Aorta (tissue), 5 donors: ENCODE measurements at regions not wholly inside any gene's neighbourhood (a gene's known extent, or its start where the extent isn't known, plus 50 kb on each side); places are given as distances from the start of the nearest gene placed in this dataset.

ENCODE experiments used
- ATAC-seq: fragments of 200-7000 bp; cut with Tn5 transposase; one replicate; pipeline ENCODE4 v1.9.1; 2022; ENCODE audit warnings: moderate library complexity; ENCODE audit not compliant: low FRiP score
- DNase-seq, 2 donors: peaks; one replicate each; pipeline ENCODE4 v3.0.0-alpha.2; 2020
- H3K27ac ChIP-seq, 2 donors: one replicate each; pipeline ENCODE4 v1.5.1; 2013; ENCODE audit warnings: low read length in 2 of 2, mild to moderate bottlenecking in 2 of 2, moderate library complexity in 2 of 2, control low read depth in 1 of 2, inconsistent platforms in 1 of 2, low read depth in 1 of 2
- H3K27me3 ChIP-seq, 2 donors: one replicate each; pipeline ENCODE4 v1.6.1; 2013; ENCODE audit warnings: control low read depth in 1 of 2, low read length in 1 of 2, mild to moderate bottlenecking in 1 of 2, moderate library complexity in 1 of 2; ENCODE audit not compliant: insufficient read depth in 2 of 2, control insufficient read depth in 1 of 2
- H3K36me3 ChIP-seq, 2 donors: one replicate each; pipeline ENCODE4 v1.6.1; 2013; ENCODE audit warnings: control low read depth in 1 of 2, low read length in 1 of 2, mild to moderate bottlenecking in 1 of 2; ENCODE audit not compliant: insufficient read depth in 2 of 2, control insufficient read depth in 1 of 2
- H3K4me1 ChIP-seq, 2 donors: one replicate each; pipeline ENCODE4 v1.6.1; 2013; ENCODE audit warnings: low read length in 2 of 2, control low read depth in 1 of 2, mild to moderate bottlenecking in 1 of 2, moderate library complexity in 1 of 2; ENCODE audit not compliant: insufficient read depth in 2 of 2, control insufficient read depth in 1 of 2
- H3K4me3 ChIP-seq, 2 donors: one replicate each; pipeline ENCODE4 v1.5.1; 2013; ENCODE audit warnings: low read length in 2 of 2, control low read depth in 1 of 2, mild to moderate bottlenecking in 1 of 2
- H3K9me3 ChIP-seq: one replicate; pipeline ENCODE4 v1.6.1; 2013; ENCODE audit warnings: mild to moderate bottlenecking, low read length; ENCODE audit not compliant: control insufficient read depth
- WGBS, 2 donors: extraction: QIAGEN DNeasy Blood & Tissue Kit; methylation state at CpG; one replicate each; pipeline ENCODE4 v1.1.7; 2013; 5-methylcytosine and 5-hydroxymethylcytosine counted together
- intact Hi-C, 2 donors: fragments of 100-400 bp; cut with DNase I; formaldehyde crosslinking; loops; one replicate each; pipeline versions ENCODE4 v1.14.2 to v1.15.0; 2022
- donor health status: healthy with polysubstance abuse.
- donor health status: Bipolar disorder and iron deficiency.
- donor health status: DM: no; HTN: no; CAD: no.
- donor health status: DM: no; HTN: no; CAD: no.
- donor health status: DM: yes; HTN: yes; CAD: no.

DNA sequence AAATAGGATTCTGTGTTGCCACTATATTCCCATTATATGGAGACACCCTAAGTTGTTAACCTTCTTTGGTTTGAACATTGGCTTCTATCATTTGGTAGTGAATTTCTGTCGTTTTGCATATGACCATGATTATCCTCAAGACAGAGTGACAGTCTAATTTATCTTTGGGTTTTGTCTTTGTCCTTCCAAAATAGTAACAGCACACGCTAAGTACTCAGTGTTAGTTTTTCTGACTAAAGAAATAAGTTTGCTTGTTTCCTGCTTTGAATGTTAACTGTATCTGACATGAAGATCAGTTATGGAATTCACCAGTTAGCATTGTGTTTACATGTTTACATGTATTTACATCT is 352.5 kb upstream of the GRM7 start:
- Histone ChIP-seq H3K4me3 (no peak overlapping the region), H3K4me1 (no peaks in the 10 kb centered on the region), H3K36me3 (no peaks in the 10 kb centered on the region), H3K9me3 (no peaks in the 10 kb centered on the region), H3K27me3 (no peaks in the 10 kb centered on the region), H3K27ac (no peak overlapping the region)
- WGBS, 2 donors = 54 to 58% methylated on average over 2 of the region's 2 CpGs
- intact Hi-C loops = no loop called here
- no peak for ATAC-seq
- no peak for DNase-seq

DNA sequence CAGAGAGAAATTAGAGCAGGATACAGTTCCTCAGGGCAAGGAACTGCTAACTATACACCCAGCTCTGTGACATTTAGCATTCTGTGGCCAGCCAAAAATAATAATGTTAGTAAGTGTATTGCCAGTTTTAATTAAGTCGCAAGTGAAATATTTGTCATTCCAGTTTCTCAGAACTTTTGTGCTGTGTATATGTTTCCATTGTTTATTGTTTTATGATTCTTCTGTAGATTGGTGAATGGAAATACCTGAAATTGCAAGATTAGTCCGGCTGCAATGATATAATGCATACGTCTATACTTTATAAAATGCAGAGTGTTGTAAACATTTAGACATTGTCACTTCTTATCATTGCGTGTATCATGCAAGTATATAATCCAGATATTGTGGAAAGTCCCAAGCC is 351.3 kb upstream of the GRM7 start:
- Histone ChIP-seq H3K4me3 (no peak overlapping the region), H3K27ac (no peak overlapping the region), H3K36me3 (no peaks in the 10 kb centered on the region), H3K27me3 (no peaks in the 10 kb centered on the region), H3K9me3 (no peaks in the 10 kb centered on the region), H3K4me1 (no peaks in the 10 kb centered on the region)
- ATAC-seq (no peak), DNase-seq (no peak)
- WGBS, 2 donors = 21 to 28% methylated on average over 4 of the region's 4 CpGs
- intact Hi-C loops = no loop called here

DNA sequence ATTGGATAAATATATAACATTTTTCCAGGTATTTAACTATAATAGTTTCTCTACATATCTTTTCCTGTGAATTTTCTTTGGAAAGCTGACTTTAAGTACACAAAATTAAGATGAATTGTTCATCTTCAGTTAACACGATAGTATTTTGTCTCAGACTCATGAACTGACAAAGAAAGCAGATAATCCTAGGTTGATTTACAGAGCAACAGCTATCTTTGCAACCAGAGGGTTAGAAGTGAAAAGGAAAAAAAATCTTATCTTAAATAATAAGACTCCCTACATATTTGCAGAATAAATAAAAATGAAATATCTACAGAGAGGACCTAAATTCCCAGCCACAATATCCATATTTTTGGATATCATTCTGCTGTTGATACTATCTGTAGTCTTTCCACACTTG is 350.2 kb upstream of the GRM7 start:
- ATAC-seq (no peak), DNase-seq (no peak)
- Histone ChIP-seq H3K27ac (no peak overlapping the region), H3K4me3 (no peak overlapping the region), H3K9me3 (no peaks in the 10 kb centered on the region), H3K4me1 (no peaks in the 10 kb centered on the region), H3K36me3 (no peaks in the 10 kb centered on the region), H3K27me3 (no peaks in the 10 kb centered on the region)
- intact Hi-C loops = no loop called here
- 22 to 26% methylated on average over 1 of the region's 1 CpG for WGBS, 2 donors

DNA sequence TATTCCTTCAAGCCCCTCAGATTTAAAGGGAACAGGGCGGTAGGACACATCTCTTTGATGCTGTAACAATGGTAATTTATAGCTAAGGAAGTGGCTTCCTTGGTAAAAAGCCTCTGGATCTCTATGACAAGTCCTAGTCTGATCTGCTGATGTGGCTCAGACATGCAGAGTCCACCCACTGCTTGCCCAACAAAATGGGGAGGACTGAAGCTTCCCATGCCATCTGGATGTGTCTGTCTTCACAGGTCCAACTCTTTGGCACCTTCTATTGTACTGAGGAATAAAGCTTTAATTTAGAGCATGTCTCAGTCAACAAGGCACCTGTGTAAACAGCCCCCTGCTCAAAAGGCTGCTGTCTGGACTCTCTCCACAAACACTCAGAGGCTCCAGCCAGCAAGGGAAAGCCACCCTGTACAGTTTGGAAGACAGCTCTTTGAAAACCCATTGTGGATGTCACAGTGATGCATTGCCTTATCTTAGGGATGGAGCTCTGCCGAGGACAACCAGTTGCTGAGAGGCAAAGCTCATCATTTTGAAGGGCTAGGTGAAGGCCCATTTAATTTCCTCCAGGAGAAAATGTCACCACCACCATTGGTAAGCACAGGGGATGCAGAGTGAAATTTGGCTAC is 348.6 kb upstream of the GRM7 start:
- H3K9me3 ChIP-seq = no peaks in the 10 kb centered on the region
- no peaks in the 10 kb centered on the region for H3K36me3 ChIP-seq
- no peak overlapping the region for H3K4me3 ChIP-seq
- no peak overlapping the region for H3K27ac ChIP-seq
- WGBS, 2 donors = 27 to 48% methylated on average over 2 of the region's 2 CpGs
- intact Hi-C loops = no loop called here
- ATAC-seq (no peak), DNase-seq (no peak)
- H3K27me3 ChIP-seq = no peaks in the 10 kb centered on the region
- H3K4me1 ChIP-seq = no peaks in the 10 kb centered on the region

DNA sequence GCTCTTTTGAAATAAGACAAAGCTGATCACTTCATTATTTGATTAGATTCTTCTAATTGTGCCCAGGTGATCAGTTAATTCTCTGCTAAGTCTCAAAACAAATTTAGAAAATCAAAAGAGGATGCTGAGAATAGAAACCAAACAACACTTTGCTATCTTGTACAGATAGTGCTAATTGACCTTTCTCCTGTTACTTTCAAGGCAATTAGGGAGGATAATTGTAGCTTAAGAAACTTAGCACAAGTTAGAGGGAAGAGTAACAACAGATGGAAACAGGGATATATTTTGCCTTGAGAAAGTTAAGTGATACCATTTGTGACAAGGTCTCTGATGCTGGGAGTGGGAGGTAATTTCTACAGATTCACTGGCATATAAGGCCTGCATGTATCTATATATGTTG is 344.8 kb upstream of the GRM7 start:
- no peaks in the 10 kb centered on the region for H3K36me3 ChIP-seq
- DNase-seq (no peak), ATAC-seq (no peak)
- H3K27me3 ChIP-seq = no peaks in the 10 kb centered on the region
- intact Hi-C loops = no loop called here
- no peak overlapping the region for H3K27ac ChIP-seq
- H3K9me3 ChIP-seq = peaks cover 2% of the 10 kb centered on the region
- no peak overlapping the region for H3K4me3 ChIP-seq
- no peaks in the 10 kb centered on the region for H3K4me1 ChIP-seq

DNA sequence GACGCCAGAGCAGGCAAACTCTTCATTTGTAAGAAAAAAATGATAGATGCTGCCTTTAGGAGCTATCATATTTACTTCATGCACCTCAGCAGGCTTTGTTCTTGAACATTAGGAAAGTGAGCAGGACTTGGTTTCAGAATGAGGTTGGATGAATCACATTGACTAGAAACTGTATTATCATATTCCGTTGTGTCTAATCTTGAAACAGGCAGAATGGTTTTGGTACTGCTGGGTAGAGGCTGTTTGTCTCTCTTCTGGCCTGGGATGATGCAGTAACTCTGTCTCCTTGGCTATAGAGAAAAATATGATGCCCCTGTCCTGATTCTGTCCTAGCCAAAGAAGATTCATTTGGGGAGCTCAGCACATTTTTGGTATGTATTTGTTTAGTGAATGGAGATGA is 344.2 kb upstream of the GRM7 start:
- Histone ChIP-seq H3K4me3 (no peak overlapping the region), H3K27me3 (no peaks in the 10 kb centered on the region), H3K27ac (no peak overlapping the region), H3K4me1 (no peaks in the 10 kb centered on the region), H3K9me3 (peaks cover 2% of the 10 kb centered on the region), H3K36me3 (no peaks in the 10 kb centered on the region)
- intact Hi-C loops = no loop called here
- 69 to 78% methylated on average over 2 of the region's 2 CpGs for WGBS, 2 donors
- ATAC-seq = no peak
- DNase-seq = no peak

DNA sequence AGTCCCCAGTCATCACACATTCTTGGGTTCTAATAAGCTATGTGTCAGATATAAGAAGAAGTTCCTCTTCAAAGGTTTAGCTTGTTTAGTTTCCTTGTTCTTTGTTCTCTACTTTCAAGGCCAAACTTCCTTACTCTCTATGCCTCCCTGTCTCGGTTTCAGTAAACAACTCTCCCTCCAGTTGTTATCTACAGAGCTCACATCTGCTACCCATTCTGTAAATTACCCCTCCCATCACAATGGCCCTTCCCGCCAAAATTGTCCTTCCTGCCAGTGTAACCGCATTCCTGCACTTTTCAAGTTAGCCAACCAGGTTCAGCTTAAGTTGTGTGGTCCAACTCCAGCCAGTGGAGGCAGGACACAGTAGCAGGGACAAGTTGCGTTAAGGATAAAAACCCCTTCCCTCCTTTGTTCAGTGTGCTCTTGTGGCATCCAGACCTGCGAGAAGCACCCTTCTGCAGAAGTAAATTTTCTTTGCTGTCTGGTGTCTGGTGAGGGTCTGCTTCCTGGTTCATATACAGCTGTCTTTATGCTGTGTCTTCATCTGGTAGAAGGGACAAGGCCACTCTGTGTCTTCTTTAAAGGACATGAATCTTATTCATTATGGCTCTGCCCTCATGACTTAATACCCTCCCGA is 342.1 kb upstream of the GRM7 start:
- no peak overlapping the region for H3K27ac ChIP-seq
- peaks cover 2% of the 10 kb centered on the region for H3K9me3 ChIP-seq
- WGBS, 2 donors = 74 to 79% methylated on average over 6 of the region's 6 CpGs
- H3K36me3 ChIP-seq = no peaks in the 10 kb centered on the region
- no peaks in the 10 kb centered on the region for H3K27me3 ChIP-seq
- ATAC-seq (no peak), DNase-seq (no peak)
- intact Hi-C loops = no loop called here
- no peak overlapping the region for H3K4me3 ChIP-seq
- H3K4me1 ChIP-seq = no peaks in the 10 kb centered on the region

DNA sequence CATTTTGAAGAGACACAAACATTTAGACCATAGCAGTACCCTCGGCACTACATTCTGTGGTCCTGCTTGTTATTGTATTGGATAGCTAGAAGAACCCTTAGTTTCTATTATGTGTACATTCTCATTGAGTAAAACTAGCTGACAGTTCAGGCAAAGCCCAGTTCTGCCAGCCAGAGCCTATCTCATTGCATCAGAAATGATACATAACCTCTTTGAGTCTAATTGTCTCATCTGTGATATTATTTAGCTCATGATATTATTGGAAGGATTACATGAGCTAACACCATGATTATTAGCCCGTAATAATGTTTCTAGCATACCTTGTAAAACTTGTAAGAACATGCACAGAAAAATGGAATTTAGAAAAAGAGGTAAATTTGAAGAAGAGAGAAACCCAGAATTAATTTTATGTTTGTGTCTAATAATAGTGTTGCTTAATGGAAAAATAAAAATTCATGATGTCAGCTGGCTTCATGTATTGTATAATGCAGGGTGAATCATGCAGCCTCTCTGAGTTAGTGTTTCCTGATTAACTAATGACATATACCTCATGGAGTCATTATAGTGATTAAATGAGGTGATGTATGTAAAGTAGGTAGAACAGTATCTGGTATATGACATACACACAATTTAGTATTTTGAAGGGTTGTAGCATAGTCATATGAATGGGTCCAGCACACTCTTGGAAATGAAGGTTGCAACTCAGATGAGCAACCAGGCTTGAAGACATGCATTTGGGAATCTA is 339.4 kb upstream of the GRM7 start:
- H3K4me1 ChIP-seq = no peaks in the 10 kb centered on the region
- H3K36me3 ChIP-seq = no peaks in the 10 kb centered on the region
- DNase-seq (no peak), ATAC-seq (no peak)
- intact Hi-C loops = no loop called here
- no peak overlapping the region for H3K4me3 ChIP-seq
- H3K27ac ChIP-seq = no peak overlapping the region
- no peaks in the 10 kb centered on the region for H3K27me3 ChIP-seq
- 93% methylated on average over 2 of the region's 2 CpGs for WGBS, 2 donors
- H3K9me3 ChIP-seq = peaks cover 2% of the 10 kb centered on the region

DNA sequence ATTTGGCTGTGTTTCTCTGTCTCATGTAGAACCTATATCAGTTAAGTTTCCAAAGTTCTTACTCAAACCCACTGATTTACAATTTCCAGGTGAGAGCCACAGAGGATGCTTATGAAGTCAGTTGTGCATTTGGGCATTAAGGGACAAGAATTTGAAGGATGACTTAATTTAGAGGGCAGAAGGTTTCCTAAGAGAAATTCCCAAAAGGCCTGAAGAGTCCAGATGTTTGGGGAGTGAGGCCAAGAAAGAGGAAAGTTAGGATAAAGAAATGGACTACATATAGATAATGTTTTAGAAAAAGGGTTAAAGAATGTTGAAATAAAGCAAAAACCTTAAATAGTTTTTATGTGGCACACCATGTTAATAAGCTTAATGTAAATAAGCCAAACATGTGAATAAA is 338.7 kb upstream of the GRM7 start:
- intact Hi-C loops = no loop called here
- ATAC-seq (no peak), DNase-seq (no peak)
- H3K9me3 ChIP-seq = peaks cover 2% of the 10 kb centered on the region
- H3K27me3 ChIP-seq = no peaks in the 10 kb centered on the region
- H3K27ac ChIP-seq = no peak overlapping the region
- no peak overlapping the region for H3K4me3 ChIP-seq
- no peaks in the 10 kb centered on the region for H3K36me3 ChIP-seq
- H3K4me1 ChIP-seq = no peaks in the 10 kb centered on the region
